A673 (cell line): ENCODE measurements at regions not wholly inside any gene's neighbourhood (a gene's known extent, or its start where the extent isn't known, plus 50 kb on each side); places are given as distances from the start of the nearest gene placed in this dataset.

Source experiments
- BruUV-seq: library from RNA; stranded (reverse); fragments of 400-500 nt; replicated peaks from 2 replicates; lab custom pipeline; 2021; lab: Mats Ljungman, UMichigan
- CTCF ChIA-PET: fragments of 300-600 bp; sonication (Branson Sonifier 250); formaldehyde crosslinking; loops from one replicate; lab custom pipeline; 2022; ENCODE audit warnings: antibody characterized with exemption; lab: Charles Lee
- POLR2A ChIA-PET: fragments of 300-600 bp; sonication (Branson Sonifier 250); formaldehyde crosslinking; loops from one replicate; lab custom pipeline; 2022; ENCODE audit warnings: antibody characterized with exemption; ENCODE audit not compliant: low non-redundant PET; lab: Charles Lee
- DNase-seq: peaks from one replicate; pipeline ENCODE4 v3.0.0-alpha.2; 2015; ENCODE audit warnings: low spot score
- H3K27ac ChIP-seq: fragments of 200-600 bp; sonication (generic); 2 replicates; pipeline ENCODE4 v1.5.1; 2016; ENCODE audit warnings: mixed run types, low read depth, mild to moderate bottlenecking, mixed read lengths, antibody characterized with exemption, low read length; ENCODE audit not compliant: poor library complexity, severe bottlenecking
- H3K27me3 ChIP-seq: fragments of 200-600 bp; sonication (generic); replicated peaks from 2 replicates; pipeline ENCODE4 v1.6.1; 2017; ENCODE audit warnings: mixed run types, low read depth, mild to moderate bottlenecking, mixed read lengths, antibody characterized with exemption, low read length; ENCODE audit not compliant: insufficient read depth, poor library complexity
- H3K36me3 ChIP-seq: fragments of 200-600 bp; sonication (generic); 2 replicates; pipeline ENCODE4 v1.6.1; 2016; ENCODE audit warnings: mixed run types, mild to moderate bottlenecking, mixed read lengths, antibody characterized with exemption, low read length; ENCODE audit not compliant: insufficient read depth, poor library complexity, severe bottlenecking
- H3K4me1 ChIP-seq: fragments of 200-600 bp; sonication (generic); 2 replicates; pipeline ENCODE4 v1.6.1; 2017; ENCODE audit warnings: mixed run types, mild to moderate bottlenecking, mixed read lengths, antibody characterized with exemption, low read length; ENCODE audit not compliant: insufficient read depth, poor library complexity, severe bottlenecking
- H3K4me3 ChIP-seq: fragments of 200-600 bp; sonication (generic); 2 replicates; pipeline ENCODE4 v1.5.1; 2016; ENCODE audit warnings: low read depth, mixed run types, mild to moderate bottlenecking, mixed read lengths, low read length; ENCODE audit not compliant: poor library complexity, severe bottlenecking
- H3K9me3 ChIP-seq: fragments of 200-600 bp; sonication (generic); 2 replicates; pipeline ENCODE4 v1.6.1; 2016; ENCODE audit warnings: mixed run types, low read depth, mild to moderate bottlenecking, mixed read lengths, antibody characterized with exemption, low read length; ENCODE audit not compliant: poor library complexity, severe bottlenecking
- EZH2 ChIP-seq: fragments of 200-600 bp; sonication (generic); IDR thresholded peaks from 2 replicates; pipeline ENCODE4 v1.6.1; 2017; ENCODE audit warnings: borderline replicate concordance, low read depth, mild to moderate bottlenecking, mixed read lengths, antibody characterized with exemption, low read length; ENCODE audit not compliant: poor library complexity, severe bottlenecking
- intact Hi-C: fragments of 100-400 bp; cut with micrococcal nuclease; formaldehyde crosslinking; loops from one replicate; pipeline ENCODE4 v1.10.0; 2022; ENCODE audit not compliant: unreplicated experiment
- TF ChIP-seq, protein P1 (sequence below): fragments of 300-800, 200-600 bp; sonication (generic); conservative IDR thresholded peaks from 2 replicates; pipeline ENCODE4 v1.5.1; 2017; ENCODE audit warnings: low read depth, mild to moderate bottlenecking, antibody characterized with exemption, low read length, moderate library complexity, mixed read lengths

DNA sequence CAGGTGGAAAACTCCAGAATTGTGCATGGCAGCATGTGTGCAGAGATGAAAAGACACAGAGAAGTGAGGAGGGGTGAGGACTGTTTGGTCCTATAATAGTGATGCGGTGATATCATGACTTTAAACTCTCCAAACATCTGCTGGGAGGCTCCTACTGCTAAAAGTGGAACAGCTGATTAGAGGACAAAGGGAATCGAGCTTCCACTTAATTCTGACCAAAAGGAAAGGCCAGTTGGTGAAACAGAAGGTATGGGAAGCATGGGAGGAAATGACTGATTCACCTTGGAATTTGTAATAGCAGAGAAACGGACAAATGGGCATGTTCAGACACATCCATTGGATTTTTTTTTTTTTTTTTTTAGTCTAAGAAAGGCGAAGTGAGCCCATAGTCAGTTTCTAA, 67.5 kb upstream of the MAMDC2 start:
- Histone ChIP-seq H3K36me3 (no peaks in the 10 kb centered on the region), H3K27me3 (no peaks in the 10 kb centered on the region), H3K27ac (no peak overlapping the region), H3K4me1 (no peaks in the 10 kb centered on the region), H3K4me3 (no peak overlapping the region), H3K9me3 (no peaks in the 10 kb centered on the region)
- no TSS peak for BruUV-seq
- POLR2A ChIA-PET, result interaction anchor here (0.5 kb wide), 1 partner anchor 443 kb away, joined by 5 read pairs; no protein-coding TSS in a partner anchor
- DNase-seq, result peak; percentile 2
- intact Hi-C loops, result no loop called here
- CTCF ChIA-PET, result no interaction called here
- TF ChIP-seq EZH2, result no peak
- TF ChIP-seq, protein P1, sequence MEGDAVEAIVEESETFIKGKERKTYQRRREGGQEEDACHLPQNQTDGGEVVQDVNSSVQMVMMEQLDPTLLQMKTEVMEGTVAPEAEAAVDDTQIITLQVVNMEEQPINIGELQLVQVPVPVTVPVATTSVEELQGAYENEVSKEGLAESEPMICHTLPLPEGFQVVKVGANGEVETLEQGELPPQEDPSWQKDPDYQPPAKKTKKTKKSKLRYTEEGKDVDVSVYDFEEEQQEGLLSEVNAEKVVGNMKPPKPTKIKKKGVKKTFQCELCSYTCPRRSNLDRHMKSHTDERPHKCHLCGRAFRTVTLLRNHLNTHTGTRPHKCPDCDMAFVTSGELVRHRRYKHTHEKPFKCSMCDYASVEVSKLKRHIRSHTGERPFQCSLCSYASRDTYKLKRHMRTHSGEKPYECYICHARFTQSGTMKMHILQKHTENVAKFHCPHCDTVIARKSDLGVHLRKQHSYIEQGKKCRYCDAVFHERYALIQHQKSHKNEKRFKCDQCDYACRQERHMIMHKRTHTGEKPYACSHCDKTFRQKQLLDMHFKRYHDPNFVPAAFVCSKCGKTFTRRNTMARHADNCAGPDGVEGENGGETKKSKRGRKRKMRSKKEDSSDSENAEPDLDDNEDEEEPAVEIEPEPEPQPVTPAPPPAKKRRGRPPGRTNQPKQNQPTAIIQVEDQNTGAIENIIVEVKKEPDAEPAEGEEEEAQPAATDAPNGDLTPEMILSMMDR, result no peak

- intact Hi-C loops, result no loop called here
- no TSS peak for BruUV-seq
- Histone ChIP-seq H3K4me1 (no peaks in the 10 kb centered on the region), H3K27me3 (no peaks in the 10 kb centered on the region), H3K27ac (no peak overlapping the region), H3K9me3 (no peaks in the 10 kb centered on the region), H3K4me3 (no peak overlapping the region), H3K36me3 (no peaks in the 10 kb centered on the region)
- ChIA-PET CTCF (no interaction called here), POLR2A (no interaction called here)
- no peak for DNase-seq
- TF ChIP-seq, protein P1, result no peak
- no peak for TF ChIP-seq EZH2
Measured at GRCh38 chr9:69980041-69980440, 63.6 kb upstream of the MAMDC2 start.

DNA sequence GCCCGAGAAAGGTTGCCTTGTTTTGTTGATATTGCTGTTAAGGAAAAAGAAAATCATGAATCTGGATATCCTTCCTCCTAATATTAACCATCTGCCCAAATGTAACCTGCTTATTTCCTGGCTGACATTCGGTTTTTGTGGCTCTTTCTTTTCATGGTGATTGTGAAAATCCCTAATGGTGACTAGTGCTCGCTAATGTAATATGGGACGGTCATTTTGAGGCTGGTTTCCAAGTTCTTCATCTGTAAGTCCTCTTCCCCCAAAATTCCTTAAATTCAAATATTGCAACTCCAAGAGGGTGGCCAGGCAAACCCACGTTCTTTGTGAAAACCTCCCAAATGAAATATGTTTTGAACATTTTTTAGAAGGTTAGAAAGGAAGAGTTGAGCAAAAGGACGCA, 63.1 kb upstream of the MAMDC2 start:
- H3K4me3 ChIP-seq, result no peak overlapping the region
- no peaks in the 10 kb centered on the region for H3K9me3 ChIP-seq
- no peak for TF ChIP-seq EZH2
- TF ChIP-seq, protein P1, result no peak
- intact Hi-C loops, result no loop called here
- no peak overlapping the region for H3K27ac ChIP-seq
- no peaks in the 10 kb centered on the region for H3K4me1 ChIP-seq
- no TSS peak for BruUV-seq
- no peak for DNase-seq
- ChIA-PET POLR2A (no interaction called here), CTCF (no interaction called here)
- no peaks in the 10 kb centered on the region for H3K36me3 ChIP-seq
- H3K27me3 ChIP-seq, result no peaks in the 10 kb centered on the region
